Chondrocyte (in vitro differentiated cells): ENCODE measurements at regions not wholly inside any gene's neighbourhood (a gene's known extent, or its start where the extent isn't known, plus 50 kb on each side); places are given as distances from the start of the nearest gene placed in this dataset.

ENCODE experiments used
- DNase-seq: peaks from one replicate; pipeline ENCODE4 v3.0.0; 2021; ENCODE audit warnings: mixed read lengths, low spot score
- H3K27ac Mint-ChIP-seq: one replicate; pipeline ENCODE4 v1.8.0; 2021; ENCODE audit warnings: mild to moderate bottlenecking, moderate library complexity, mixed read lengths; ENCODE audit not compliant: unreplicated experiment
- H3K27me3 Mint-ChIP-seq: 2 replicates; pipeline ENCODE4 v1.8.0; 2021; ENCODE audit warnings: low read depth, mixed read lengths
- H3K36me3 Mint-ChIP-seq: 2 replicates; pipeline ENCODE4 v1.8.0; 2021; ENCODE audit warnings: low read depth, mixed read lengths
- H3K4me1 Mint-ChIP-seq: 2 replicates; pipeline ENCODE4 v1.8.0; 2021; ENCODE audit warnings: low read depth, mild to moderate bottlenecking, mixed read lengths
- H3K4me3 Mint-ChIP-seq: one replicate; pipeline ENCODE4 v1.8.0; 2021; ENCODE audit warnings: mild to moderate bottlenecking, moderate library complexity, mixed read lengths; ENCODE audit not compliant: unreplicated experiment
- H3K9me3 Mint-ChIP-seq: 2 replicates; pipeline ENCODE4 v1.8.0; 2021; ENCODE audit warnings: low read depth, mixed read lengths
- TF ChIP-seq, protein P1 (sequence below): fragments of 200-600 bp; sonication (generic); IDR thresholded peaks from 2 replicates; pipeline ENCODE4 v1.5.0; 2021; ENCODE audit warnings: antibody characterized with exemption, mild to moderate bottlenecking, moderate library complexity

DNA sequence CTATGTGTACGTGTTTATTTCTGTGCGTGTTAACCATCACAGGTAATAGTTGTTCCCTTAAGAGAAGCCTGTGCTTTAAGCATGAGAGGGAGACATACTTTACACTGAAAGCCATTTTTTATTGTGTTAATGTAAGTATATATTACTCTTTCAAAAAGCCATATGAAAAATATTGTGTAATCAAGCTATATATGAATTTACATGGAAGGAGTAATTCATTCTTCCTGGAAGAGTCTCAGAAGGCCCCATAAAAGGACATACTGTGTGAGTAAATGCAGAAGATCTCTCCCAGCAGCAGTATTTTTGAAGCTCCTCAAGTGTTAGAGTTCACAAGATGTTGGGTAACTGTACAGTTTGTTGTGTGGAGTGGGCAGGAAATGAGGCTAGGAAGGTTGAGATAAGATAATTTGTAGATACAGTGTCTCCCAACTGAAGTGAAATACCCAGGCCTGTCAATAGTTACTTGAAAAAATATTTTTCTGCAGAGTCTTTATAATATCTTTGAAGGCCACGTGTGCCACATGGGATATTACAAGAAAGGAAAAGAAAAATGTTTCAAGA, 138.3 kb downstream of the PTGER3 start:
- H3K4me3 Mint-ChIP-seq = no peak overlapping the region
- no peak overlapping the region for H3K27ac Mint-ChIP-seq
- no peaks in the 10 kb centered on the region for H3K36me3 Mint-ChIP-seq
- peaks cover 8% of the 10 kb centered on the region for H3K27me3 Mint-ChIP-seq
- no peak for DNase-seq
- H3K4me1 Mint-ChIP-seq = no peaks in the 10 kb centered on the region
- H3K9me3 Mint-ChIP-seq = peaks cover 7% of the 10 kb centered on the region
- TF ChIP-seq, protein P1, sequence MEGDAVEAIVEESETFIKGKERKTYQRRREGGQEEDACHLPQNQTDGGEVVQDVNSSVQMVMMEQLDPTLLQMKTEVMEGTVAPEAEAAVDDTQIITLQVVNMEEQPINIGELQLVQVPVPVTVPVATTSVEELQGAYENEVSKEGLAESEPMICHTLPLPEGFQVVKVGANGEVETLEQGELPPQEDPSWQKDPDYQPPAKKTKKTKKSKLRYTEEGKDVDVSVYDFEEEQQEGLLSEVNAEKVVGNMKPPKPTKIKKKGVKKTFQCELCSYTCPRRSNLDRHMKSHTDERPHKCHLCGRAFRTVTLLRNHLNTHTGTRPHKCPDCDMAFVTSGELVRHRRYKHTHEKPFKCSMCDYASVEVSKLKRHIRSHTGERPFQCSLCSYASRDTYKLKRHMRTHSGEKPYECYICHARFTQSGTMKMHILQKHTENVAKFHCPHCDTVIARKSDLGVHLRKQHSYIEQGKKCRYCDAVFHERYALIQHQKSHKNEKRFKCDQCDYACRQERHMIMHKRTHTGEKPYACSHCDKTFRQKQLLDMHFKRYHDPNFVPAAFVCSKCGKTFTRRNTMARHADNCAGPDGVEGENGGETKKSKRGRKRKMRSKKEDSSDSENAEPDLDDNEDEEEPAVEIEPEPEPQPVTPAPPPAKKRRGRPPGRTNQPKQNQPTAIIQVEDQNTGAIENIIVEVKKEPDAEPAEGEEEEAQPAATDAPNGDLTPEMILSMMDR = no peak

DNA sequence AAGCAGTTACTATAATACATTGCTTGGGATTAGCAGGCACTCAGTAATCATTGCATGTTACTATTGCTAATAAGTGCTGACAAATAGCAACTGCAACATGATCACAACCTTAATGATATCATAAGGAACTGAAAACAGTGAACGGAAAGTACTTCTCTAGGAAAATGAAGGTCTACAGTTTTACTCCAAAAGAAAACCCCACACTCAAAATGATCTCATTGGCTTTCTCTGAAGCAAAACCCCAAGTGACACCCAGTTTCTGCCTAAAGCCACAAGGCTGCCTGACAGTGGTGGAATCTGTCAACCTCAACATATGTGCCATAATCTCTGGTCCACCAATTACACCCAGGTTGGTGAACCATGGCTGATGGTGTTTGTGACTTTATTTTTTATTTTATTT, 137.6 kb downstream of the PTGER3 start:
- H3K27ac Mint-ChIP-seq = no peak overlapping the region
- H3K36me3 Mint-ChIP-seq = no peaks in the 10 kb centered on the region
- peaks cover 4% of the 10 kb centered on the region for H3K9me3 Mint-ChIP-seq
- peaks cover 8% of the 10 kb centered on the region for H3K27me3 Mint-ChIP-seq
- TF ChIP-seq, protein P1 = no peak
- DNase-seq = no peak
- no peak overlapping the region for H3K4me3 Mint-ChIP-seq
- H3K4me1 Mint-ChIP-seq = no peaks in the 10 kb centered on the region

DNA sequence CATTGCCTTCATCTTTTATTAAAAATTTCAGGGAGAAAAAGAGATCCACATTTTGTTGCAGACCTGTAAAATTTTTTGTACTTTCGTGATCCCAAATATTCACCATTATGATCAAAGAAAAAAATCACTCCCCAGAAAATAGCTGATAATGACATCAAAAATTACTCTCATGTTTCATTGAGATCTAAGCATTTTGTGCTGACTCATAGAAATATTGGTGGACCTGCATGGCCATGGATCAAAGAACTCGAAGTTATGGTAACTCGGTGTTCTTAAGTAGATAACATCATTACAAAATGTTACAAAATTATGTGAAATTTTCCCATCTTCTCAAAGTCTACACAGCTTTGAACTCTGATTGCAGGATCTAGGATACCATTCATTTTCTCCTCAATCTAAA, 135.8 kb downstream of the PTGER3 start:
- H3K27ac Mint-ChIP-seq = no peak overlapping the region

DNA sequence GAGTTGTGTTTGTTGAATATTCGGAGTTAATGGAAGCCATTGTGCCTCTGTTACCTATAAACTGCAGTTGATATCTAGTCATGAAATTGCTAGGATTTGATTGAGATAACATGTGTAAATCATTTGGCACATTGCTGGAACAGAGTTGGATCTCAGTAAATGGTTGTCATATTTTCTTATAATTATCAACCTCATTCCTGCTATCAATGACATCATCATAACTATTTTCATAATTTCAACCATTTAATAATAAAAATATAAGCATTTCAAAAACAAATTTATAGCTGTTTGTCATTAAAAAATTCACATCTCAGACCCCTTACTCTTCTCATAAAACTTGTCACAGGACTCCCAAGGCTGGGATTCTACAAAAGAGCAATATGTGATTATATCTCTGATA, 133.4 kb downstream of the PTGER3 start:
- Mint-ChIP-seq H3K4me1 (no peaks in the 10 kb centered on the region), H3K27ac (no peak overlapping the region), H3K9me3 (peaks cover 4% of the 10 kb centered on the region), H3K27me3 (peaks cover 8% of the 10 kb centered on the region), H3K36me3 (no peaks in the 10 kb centered on the region), H3K4me3 (no peak overlapping the region)
- DNase-seq = no peak
- TF ChIP-seq, protein P1 = no peak

More for the DNA sequence above, 135.8 kb downstream of the PTGER3 start:
- Mint-ChIP-seq H3K9me3 (peaks cover 4% of the 10 kb centered on the region), H3K4me1 (no peaks in the 10 kb centered on the region), H3K36me3 (no peaks in the 10 kb centered on the region), H3K27me3 (peaks cover 8% of the 10 kb centered on the region), H3K4me3 (no peak overlapping the region)
- TF ChIP-seq, protein P1 = no peak
- no peak for DNase-seq

DNA sequence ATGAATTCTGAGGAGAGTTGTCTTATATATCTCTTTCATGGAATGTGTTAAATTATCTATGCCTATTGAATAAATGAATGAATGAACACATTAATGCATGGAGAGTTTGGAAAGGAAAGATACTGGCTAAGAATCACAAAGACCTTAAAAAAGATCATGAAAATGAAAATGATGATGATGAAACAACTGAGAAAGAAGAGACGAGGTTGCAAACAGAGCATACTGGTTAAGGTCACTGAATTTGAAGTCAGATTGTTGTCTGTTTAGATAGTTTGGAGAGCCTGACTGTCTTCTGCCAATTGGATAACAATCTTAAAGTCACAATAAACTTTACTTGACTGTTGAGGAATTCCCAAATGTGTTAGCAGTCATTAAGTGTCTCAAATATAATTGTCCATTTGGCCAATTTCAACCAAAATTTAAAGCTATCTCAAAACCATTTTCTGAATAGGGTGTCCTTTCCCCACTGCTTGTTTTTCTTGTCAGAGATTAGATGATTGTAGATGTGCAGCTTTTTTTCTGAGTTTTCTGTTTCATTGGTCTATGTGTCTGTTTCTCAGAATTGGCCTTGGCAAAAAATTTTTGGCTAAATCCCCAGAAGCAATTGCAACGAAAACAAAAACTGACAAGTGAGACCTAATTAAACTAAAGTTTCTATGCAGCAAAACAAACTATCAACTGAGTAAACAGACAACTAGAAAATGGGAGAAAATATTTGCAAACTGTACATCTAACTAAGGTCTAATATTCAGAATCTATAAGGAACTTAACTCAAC, 132.2 kb downstream of the PTGER3 start:
- no peaks in the 10 kb centered on the region for H3K36me3 Mint-ChIP-seq
- no peaks in the 10 kb centered on the region for H3K4me1 Mint-ChIP-seq
- no peak for DNase-seq
- peaks cover 8% of the 10 kb centered on the region for H3K27me3 Mint-ChIP-seq
- TF ChIP-seq, protein P1 = no peak
- no peak overlapping the region for H3K27ac Mint-ChIP-seq
- no peak overlapping the region for H3K4me3 Mint-ChIP-seq
- H3K9me3 Mint-ChIP-seq = peaks cover 6% of the 10 kb centered on the region
